OCI-LY1 (cell line): ENCODE measurements at regions not wholly inside any gene's neighbourhood (a gene's known extent, or its start where the extent isn't known, plus 50 kb on each side); places are given as distances from the start of the nearest gene placed in this dataset.

Source experiments
- EZH2 ChIP-seq: fragments of 200-600 bp; sonication (generic), shearing (Covaris generic); IDR thresholded peaks from 2 replicates; pipeline ENCODE4 v1.8.0; 2017; ENCODE audit warnings: borderline replicate concordance, mixed run types, mild to moderate bottlenecking, antibody characterized with exemption, low read length, moderate library complexity, mixed read lengths
- TF ChIP-seq, protein P1 (sequence below): fragments of 200-600 bp; sonication (generic), shearing (Covaris generic); IDR thresholded peaks from 2 replicates; pipeline ENCODE4 v1.5.1; 2017; ENCODE audit warnings: mild to moderate bottlenecking, antibody characterized with exemption, low read length, moderate library complexity, mixed read lengths

DNA sequence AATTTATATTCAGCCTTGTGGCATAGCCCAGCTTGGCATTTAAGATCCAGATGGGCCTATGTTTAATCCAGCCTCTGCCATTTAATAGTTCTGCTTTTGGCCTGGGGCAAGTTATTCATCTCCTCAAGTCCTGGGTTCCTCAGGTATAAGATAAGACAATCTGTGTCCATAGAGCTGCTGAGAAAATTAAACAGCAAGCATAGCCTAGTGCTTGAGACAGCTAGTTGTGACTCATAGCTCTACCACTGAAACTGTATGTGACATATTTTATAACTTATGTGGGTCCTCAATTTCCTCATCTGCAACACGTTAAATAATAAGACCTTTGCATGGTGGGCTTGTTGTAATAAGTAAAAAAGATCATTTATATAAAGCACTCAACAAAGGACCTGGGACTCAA, 53.3 kb upstream of the ATP10B start:
- TF ChIP-seq, protein P1, sequence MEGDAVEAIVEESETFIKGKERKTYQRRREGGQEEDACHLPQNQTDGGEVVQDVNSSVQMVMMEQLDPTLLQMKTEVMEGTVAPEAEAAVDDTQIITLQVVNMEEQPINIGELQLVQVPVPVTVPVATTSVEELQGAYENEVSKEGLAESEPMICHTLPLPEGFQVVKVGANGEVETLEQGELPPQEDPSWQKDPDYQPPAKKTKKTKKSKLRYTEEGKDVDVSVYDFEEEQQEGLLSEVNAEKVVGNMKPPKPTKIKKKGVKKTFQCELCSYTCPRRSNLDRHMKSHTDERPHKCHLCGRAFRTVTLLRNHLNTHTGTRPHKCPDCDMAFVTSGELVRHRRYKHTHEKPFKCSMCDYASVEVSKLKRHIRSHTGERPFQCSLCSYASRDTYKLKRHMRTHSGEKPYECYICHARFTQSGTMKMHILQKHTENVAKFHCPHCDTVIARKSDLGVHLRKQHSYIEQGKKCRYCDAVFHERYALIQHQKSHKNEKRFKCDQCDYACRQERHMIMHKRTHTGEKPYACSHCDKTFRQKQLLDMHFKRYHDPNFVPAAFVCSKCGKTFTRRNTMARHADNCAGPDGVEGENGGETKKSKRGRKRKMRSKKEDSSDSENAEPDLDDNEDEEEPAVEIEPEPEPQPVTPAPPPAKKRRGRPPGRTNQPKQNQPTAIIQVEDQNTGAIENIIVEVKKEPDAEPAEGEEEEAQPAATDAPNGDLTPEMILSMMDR = no peak
- TF ChIP-seq EZH2 = no peak
